GM21360 (cell line): ENCODE measurements at regions not wholly inside any gene's neighbourhood (a gene's known extent, or its start where the extent isn't known, plus 50 kb on each side); places are given as distances from the start of the nearest gene placed in this dataset.

Experiments used
- ATAC-seq: cut with Tn5 transposase; IDR thresholded peaks from one replicate; pipeline ENCODE4 v1.9.1; 2021; ENCODE audit warnings: mild to moderate bottlenecking, moderate library complexity; ENCODE audit not compliant: unreplicated experiment

DNA sequence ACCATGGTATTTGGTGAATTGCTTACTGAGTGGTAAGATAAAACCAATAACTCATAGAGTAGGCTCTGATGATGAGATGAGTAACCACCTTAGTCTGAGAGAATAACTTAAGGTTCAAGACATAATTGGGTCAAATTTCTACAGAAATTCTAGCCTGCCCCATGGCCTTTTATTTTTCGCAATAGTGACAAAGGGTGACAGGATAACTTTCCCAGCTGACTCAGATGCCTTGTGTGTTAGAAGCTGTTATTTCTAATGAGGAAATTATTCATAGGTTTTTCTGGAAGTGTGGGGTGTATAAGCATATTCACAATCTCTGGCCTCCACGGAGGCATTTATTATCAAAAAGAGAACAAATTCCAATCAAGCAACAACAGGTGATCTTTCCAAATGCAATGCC is 159.0 kb downstream of the NUP35 start:
- no peak for ATAC-seq

DNA sequence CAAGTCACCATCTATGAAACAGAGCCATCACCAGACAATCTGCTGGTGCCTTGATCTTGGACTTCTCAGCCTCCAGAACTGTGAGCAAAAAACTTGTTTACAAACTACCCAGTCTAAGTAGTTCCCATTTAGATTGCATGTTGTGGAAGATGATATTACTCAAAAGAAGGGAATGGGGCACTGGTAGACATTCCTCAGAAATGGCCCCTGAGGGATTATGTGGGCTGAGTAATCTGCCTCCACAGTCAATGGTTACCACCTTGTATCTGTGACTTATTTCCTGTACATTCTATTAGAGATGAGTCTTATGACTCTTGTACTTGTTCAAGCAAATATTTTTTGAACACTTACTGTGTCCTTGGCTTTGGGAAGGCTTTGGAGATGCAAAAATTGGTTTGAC is 160.4 kb downstream of the NUP35 start:
- ATAC-seq, result no peak

DNA sequence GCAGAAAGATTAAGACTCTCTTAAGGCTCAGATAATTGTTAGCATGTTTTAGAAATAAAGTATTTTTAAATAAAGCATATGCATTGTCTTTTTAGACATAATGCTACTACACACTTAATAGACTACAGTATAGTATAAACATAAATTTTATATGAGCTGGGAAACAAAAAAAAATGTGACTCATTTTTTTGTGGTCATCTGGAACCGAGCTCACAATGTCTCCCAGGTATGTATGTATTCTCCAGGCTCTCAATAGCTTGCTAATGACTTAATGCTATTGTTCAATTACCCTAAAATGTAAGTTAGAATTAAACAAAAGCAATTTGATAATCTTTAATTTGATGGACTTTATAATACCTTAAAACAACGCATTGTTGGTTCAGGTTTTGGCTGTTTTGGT is 167.2 kb downstream of the NUP35 start:
- ATAC-seq, result no peak

DNA sequence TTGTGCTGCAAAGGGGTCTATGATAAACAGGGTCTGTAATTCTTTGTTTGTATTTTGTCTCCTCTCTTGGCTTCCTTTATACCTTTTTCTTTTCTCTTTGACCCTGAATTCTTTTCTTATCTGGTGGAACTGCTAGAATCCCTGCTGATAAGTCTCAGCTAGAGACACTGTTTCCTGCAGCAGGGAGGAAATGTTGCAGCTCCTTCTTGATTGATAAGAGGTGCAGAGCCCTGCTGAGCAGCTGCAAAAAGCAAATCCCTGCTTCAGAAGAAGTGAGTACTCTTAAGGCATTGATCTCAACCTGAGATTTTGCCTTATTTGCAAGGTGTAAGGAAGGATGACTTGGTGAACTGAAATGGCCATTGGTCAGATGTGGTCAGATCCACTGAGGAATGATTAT is 167.8 kb downstream of the NUP35 start:
- ATAC-seq, result no peak

DNA sequence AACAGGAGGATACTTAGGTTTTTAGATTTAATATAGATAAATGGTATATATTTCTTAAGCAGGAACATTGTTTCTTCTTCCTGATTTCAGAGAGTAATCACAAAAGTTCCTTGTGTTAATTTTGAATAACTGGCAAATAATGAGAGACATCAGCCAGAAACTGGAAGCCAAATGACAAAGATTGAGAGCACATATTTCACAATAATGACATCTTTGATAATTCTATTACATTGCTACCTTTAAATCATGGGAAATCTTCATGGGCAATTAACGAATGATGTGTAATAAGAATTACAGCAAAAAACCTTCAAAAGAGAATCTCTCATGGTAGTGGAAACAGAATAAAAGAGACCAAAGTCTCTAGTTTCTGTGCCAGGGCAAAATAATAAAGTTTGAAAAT is 215.1 kb downstream of the NUP35 start:
- ATAC-seq, result no peak

- no peak for ATAC-seq
Measured at GRCh38 chr2:183341057-183341456, 216.8 kb downstream of the NUP35 start.

DNA sequence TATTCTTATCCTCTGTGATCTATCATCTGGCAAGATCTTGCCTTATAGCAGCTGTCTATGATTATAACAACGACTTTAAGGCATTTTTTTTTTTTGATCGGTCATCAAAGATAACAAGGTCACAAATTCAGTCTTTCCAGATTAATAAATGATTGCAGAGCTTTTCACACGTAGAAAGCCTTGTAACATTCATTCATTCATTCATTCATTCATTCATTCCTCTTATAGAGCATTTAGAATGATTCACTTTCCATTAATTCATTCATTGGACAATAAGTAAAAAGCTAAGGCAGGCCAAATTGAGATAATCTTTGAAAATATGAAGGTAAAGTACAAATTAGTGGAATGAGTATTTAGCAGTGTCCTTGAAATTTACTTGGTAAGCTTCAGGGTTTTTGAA is 223.7 kb downstream of the NUP35 start:
- no peak for ATAC-seq

DNA sequence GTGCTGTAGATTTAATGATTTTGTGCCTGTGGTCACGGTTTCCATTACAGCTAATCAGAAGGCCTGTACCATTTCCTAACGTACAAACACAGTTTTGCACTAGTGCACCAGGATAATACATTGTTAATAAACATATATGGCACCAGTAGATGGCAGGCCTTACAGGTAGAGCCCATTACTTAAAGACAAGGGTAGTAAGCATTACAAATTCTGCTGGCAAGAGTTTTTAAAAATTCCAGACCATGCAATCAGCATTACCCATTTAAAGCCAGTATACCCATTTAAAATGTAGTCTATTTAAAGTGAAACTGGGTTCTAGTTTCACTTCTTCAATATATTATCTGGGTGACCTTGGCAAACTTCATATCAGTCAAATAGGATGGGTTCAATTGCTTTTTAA is 224.2 kb downstream of the NUP35 start:
- peak; percentile 85 for ATAC-seq

DNA sequence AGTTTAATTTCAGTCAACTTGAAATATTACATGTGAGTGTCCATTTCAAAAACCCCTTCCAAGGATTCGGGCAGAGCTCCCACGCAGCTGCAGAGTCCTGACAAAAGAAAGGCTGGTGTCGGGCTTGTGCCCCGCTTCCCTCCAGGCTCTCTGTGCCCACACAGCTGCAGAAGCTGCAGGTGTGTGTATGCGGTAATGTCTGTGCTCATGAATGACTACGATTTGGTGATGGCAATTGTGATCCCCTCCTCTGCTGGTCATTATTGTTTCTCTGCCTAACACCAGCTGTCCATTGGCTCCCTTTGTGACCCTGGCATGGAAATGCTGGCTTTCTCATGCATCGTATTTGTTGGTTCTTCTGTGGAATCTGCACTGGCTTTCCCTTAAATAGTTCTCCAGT is 224.8 kb downstream of the NUP35 start:
- no peak for ATAC-seq

GRCh38 chr2:183359867-183360266 is 235.6 kb downstream of the NUP35 start:
- ATAC-seq, result no peak

GRCh38 chr2:183371545-183371944 is 247.3 kb downstream of the NUP35 start:
- ATAC-seq, result no peak

- no peak for ATAC-seq
Measured at GRCh38 chr2:183375821-183376220, 251.6 kb downstream of the NUP35 start.

GRCh38 chr2:183383854-183384253 is 259.6 kb downstream of the NUP35 start:
- ATAC-seq, result no peak

- no peak for ATAC-seq
Measured at GRCh38 chr2:183389546-183390080, 265.4 kb downstream of the NUP35 start.

DNA sequence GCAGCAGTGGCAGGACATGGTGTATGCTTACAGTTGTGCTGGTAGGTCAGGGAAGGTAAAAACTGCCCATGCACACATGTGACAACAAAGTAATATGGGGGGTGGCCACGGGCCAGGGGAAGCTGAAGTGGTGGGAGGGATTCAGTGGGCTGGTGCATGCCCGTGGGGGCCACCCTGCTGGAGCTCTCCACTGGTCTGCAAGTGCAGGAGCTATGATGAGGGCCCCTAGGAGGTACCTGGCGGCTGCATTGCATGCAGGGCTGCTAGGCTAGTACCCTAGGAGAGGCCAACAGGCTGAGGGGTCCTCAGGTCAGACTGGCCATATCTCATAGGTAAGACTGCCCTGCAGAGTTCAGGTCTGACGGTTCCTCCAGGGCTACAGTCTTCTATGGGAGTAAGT is 265.9 kb downstream of the NUP35 start:
- no peak for ATAC-seq

- no peak for ATAC-seq
Measured at GRCh38 chr2:183404392-183404791, 280.1 kb downstream of the NUP35 start.

- no peak for ATAC-seq
Measured at GRCh38 chr2:183408562-183408961, 284.3 kb downstream of the NUP35 start.

- ATAC-seq, result no peak
Measured at GRCh38 chr2:183409662-183410061, 285.4 kb downstream of the NUP35 start.

DNA sequence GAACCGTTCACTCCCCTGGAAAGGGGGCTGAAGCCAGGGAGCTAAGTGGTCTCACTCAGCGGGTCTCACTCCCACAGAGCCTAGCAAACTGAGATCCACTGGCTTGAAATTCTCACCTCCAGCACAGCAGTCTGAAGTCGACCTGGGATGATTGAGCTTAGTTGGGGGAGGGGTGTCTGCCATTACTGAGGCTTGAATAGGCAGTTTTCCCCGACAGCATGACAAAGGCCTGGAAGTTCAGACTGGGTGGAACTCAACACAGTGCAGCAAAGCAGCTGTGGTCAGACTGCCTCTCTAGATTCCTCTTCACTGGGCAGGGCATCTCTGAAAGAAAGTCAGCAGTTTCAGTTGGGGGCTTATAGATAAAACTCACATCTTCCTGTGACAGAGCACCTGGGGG is 292.5 kb downstream of the NUP35 start:
- no peak for ATAC-seq

GRCh38 chr2:183426825-183427224 is 302.6 kb downstream of the NUP35 start:
- ATAC-seq, result no peak

GRCh38 chr2:183427558-183427957 is 303.3 kb downstream of the NUP35 start:
- ATAC-seq, result no peak

- ATAC-seq, result no peak
Measured at GRCh38 chr2:183428881-183429280, 304.6 kb downstream of the NUP35 start.

GRCh38 chr2:183438541-183438940 is 314.3 kb downstream of the NUP35 start:
- no peak for ATAC-seq

GRCh38 chr2:183455056-183455455 is 330.8 kb downstream of the NUP35 start:
- no peak for ATAC-seq
